Right lobe of liver (tissue), 6 donors: ENCODE measurements at regions not wholly inside any gene's neighbourhood (a gene's known extent, or its start where the extent isn't known, plus 50 kb on each side); places are given as distances from the start of the nearest gene placed in this dataset.

ENCODE experiments used
- ATAC-seq, 4 donors: fragments of 200-7000 bp; cut with Tn5 transposase; one replicate each; pipeline ENCODE4 v1.9.1; 2020; ENCODE audit warnings: mild to moderate bottlenecking in 4 of 4, moderate library complexity in 4 of 4
- DNase-seq, 3 donors: peaks; one replicate each; pipeline ENCODE4 v3.0.0-alpha.2; 2020
- H3K27ac ChIP-seq, 3 donors: fragments of 200-600 bp; one replicate each; pipeline ENCODE4 v1.8.0; 2022
- H3K27me3 ChIP-seq, 2 donors: fragments of 200-600 bp; one replicate each; pipeline ENCODE4 v1.8.0; 2022
- H3K36me3 ChIP-seq, 4 donors: fragments of 200-600 bp; sonication (generic) in 1 of 4; one replicate each; pipeline versions ENCODE4 v1.5.1 to v1.8.0; 2017 to 2022; ENCODE audit warnings: control low read depth in 1 of 4
- H3K4me1 ChIP-seq, 4 donors: fragments of 200-600 bp; sonication (generic) in 1 of 4; one replicate each; pipeline versions ENCODE4 v1.5.1 to v1.8.0; 2017 to 2022; ENCODE audit warnings: control low read depth in 1 of 4
- H3K4me3 ChIP-seq, 3 donors: fragments of 200-600 bp; one replicate each; pipeline ENCODE4 v1.8.0; 2022
- H3K9me3 ChIP-seq, 4 donors: fragments of 200-600 bp; sonication (generic) in 1 of 4; one replicate each; pipeline versions ENCODE4 v1.5.1 to v1.8.0; 2017 to 2022; ENCODE audit warnings: control low read depth in 1 of 4
- POLR2A ChIP-seq: fragments of 450-650 bp; IDR thresholded peaks from one replicate; pipeline ENCODE4 v1.6.1; 2017; ENCODE audit warnings: antibody characterized with exemption, mild to moderate bottlenecking
- WGBS: methylation state at CpG from one replicate; pipeline ENCODE4 v1.1.6; 2018; ENCODE audit warnings: low coverage, low lambda C conversion rate; ENCODE audit not compliant: insufficient coverage; ENCODE audit errors: missing lambda C conversion rate; 5-methylcytosine and 5-hydroxymethylcytosine counted together
- intact Hi-C, 2 donors: fragments of 100-400 bp; cut with DNase I; formaldehyde crosslinking; loops; one replicate each; pipeline versions ENCODE4 v1.11.2 to v1.14.1; 2022
- TF ChIP-seq, protein P1 (sequence below), 4 donors: fragments of 200-600 bp in 3 of 4; fragments of 450-650 bp in 1 of 4; IDR thresholded peaks; one replicate each; pipeline versions ENCODE4 v1.5.1 to v1.8.0; 2016 to 2022; ENCODE audit warnings: antibody characterized with exemption in 4 of 4, mild to moderate bottlenecking in 2 of 4
- donor health status: DM: no; HTN: yes; CAD: no.
- donor health status: DM: no; HTN: no; CAD: no.
- donor health status: DM: no; HTN: no; CAD: no.
- donor health status: DM: no; HTN: yes; CAD: no.
- donor health status: DM: no; HTN: yes; CAD: no.

DNA sequence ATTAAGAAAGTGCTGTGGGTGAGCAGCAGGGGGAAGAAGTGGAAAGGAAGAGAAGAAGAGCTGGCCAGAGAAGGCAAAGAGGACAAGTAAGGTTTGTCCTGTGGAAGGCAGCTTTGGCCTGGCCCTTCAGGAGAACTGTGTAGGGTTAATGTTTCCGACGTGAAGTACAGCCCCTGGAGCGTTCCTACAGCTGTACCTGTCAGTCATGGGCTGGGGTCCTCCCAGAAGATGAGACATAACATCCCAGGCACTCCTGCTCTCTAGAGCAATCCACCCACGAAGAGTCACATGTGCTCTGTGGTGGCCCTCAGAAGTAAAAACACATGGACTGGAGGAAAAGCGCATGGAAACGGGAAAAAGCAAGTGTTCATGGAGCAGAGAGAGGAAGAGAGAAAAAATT lies 237.4 kb downstream of the CAAP1 start:
- no peak for ATAC-seq
- no peaks in the 10 kb centered on the region for H3K27me3 ChIP-seq
- intact Hi-C loops: no loop called here
- H3K4me1 ChIP-seq: no peaks in the 10 kb centered on the region
- H3K4me3 ChIP-seq: no peak overlapping the region
- H3K36me3 ChIP-seq: no peaks in the 10 kb centered on the region
- TF ChIP-seq POLR2A: no peak
- TF ChIP-seq, protein P1, sequence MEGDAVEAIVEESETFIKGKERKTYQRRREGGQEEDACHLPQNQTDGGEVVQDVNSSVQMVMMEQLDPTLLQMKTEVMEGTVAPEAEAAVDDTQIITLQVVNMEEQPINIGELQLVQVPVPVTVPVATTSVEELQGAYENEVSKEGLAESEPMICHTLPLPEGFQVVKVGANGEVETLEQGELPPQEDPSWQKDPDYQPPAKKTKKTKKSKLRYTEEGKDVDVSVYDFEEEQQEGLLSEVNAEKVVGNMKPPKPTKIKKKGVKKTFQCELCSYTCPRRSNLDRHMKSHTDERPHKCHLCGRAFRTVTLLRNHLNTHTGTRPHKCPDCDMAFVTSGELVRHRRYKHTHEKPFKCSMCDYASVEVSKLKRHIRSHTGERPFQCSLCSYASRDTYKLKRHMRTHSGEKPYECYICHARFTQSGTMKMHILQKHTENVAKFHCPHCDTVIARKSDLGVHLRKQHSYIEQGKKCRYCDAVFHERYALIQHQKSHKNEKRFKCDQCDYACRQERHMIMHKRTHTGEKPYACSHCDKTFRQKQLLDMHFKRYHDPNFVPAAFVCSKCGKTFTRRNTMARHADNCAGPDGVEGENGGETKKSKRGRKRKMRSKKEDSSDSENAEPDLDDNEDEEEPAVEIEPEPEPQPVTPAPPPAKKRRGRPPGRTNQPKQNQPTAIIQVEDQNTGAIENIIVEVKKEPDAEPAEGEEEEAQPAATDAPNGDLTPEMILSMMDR (IDR thresholded peaks at IDR 0.05): no peak
- H3K27ac ChIP-seq: no peak overlapping the region
- no peaks in the 10 kb centered on the region for H3K9me3 ChIP-seq
- WGBS: 68% methylated on average over 5 of the region's 6 CpGs
- no peak for DNase-seq

DNA sequence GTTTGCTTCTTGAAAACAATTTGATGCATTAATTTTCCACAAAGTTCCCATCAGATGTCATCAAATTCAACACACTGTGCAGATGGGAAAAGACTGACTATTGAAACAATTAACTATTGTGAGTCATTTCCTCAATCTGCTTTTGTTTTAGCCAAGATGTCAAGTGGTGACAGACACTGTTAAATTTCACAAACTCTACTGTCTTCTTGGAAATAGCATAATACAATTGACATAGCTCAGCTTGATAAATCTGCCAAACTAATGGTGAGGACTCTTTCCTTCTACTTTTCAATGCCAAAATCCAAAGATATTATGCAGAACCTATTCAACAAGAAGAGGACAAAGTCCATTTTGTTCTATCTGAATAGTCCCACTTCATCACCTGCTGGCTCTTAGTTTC lies 242.3 kb downstream of the CAAP1 start:
- H3K36me3 ChIP-seq: no peaks in the 10 kb centered on the region
- ATAC-seq: no peak
- no peaks in the 10 kb centered on the region for H3K27me3 ChIP-seq
- no peaks in the 10 kb centered on the region for H3K9me3 ChIP-seq
- H3K4me1 ChIP-seq: no peaks in the 10 kb centered on the region
- H3K4me3 ChIP-seq: no peak overlapping the region
- no peak for DNase-seq
- intact Hi-C loops: no loop called here
- no peak for TF ChIP-seq POLR2A
- TF ChIP-seq, protein P1 (IDR thresholded peaks at IDR 0.05): no peak
- H3K27ac ChIP-seq: no peak overlapping the region

DNA sequence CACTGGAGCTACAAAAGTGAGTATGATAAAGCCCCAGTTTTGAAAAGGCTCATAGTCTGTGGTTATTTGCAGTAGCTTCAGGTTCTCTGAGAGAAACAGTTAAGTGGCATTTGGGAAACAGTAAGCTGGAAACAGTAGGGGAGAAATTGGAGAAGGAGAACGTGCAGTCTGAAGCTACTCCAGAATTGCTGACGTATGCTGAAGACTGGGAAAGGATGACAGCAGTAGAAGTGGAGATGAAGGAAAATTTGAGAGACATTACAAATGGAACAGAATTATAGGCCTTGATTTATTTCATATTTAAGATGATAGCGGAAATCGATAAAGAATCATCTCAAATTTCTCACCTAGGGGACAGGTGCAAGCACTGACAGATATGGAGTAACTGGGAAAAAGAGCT lies 248.8 kb downstream of the CAAP1 start:
- intact Hi-C loops: no loop called here
- DNase-seq (no peak), ATAC-seq (no peak)
- 75% methylated on average over 4 of the region's 4 CpGs for WGBS
- no peak overlapping the region for H3K4me3 ChIP-seq
- TF ChIP-seq, protein P1 (IDR thresholded peaks at IDR 0.05): no peak
- no peak for TF ChIP-seq POLR2A
- no peaks in the 10 kb centered on the region for H3K9me3 ChIP-seq
- no peaks in the 10 kb centered on the region for H3K36me3 ChIP-seq
- H3K27ac ChIP-seq: no peak overlapping the region
- no peaks in the 10 kb centered on the region for H3K4me1 ChIP-seq
- H3K27me3 ChIP-seq: no peaks in the 10 kb centered on the region

DNA sequence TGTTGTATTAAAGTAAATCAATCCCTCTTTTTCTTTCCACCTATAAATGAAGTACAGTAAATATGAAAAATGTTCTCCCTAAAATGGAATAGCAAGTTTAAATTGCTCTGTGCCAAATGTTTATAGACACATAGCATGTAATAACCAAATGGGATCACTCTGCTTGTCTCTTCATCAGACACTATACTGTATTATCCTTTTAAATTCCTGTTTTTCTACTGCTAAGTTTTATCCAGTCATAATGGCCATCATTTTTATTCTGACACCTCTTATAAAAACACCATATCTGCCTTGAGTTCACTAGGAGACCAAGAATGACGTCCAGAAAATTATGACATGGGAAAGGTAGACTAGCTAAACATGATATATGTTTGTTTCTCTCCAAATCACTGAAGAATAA lies 252.8 kb downstream of the CAAP1 start:
- WGBS: 54% methylated on average over 1 of the region's 1 CpG
- no peak overlapping the region for H3K4me3 ChIP-seq
- no peaks in the 10 kb centered on the region for H3K27me3 ChIP-seq
- no peaks in the 10 kb centered on the region for H3K4me1 ChIP-seq
- no peaks in the 10 kb centered on the region for H3K36me3 ChIP-seq
- intact Hi-C loops: no loop called here
- no peak overlapping the region for H3K27ac ChIP-seq
- DNase-seq (no peak), ATAC-seq (no peak)
- no peaks in the 10 kb centered on the region for H3K9me3 ChIP-seq
- TF ChIP-seq, protein P1 (IDR thresholded peaks at IDR 0.05): no peak
- no peak for TF ChIP-seq POLR2A

DNA sequence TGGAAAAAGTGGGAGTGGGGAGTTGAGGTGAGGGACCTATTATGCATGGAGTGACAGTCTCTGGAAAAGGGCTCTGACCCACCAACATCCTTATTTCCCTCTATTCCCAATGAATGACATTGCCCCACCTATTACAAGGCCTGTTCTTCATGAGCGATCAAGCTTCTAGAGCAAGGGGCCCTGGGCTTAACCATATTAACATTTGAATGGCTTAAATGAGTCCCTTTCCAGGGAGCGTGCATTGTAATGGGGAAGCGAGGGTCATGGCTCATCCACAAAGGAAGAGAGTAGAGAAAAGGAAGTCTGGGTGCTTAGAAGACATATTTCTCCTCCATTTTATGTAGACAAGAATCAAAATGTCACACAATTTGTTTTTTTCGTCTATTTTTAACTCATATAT lies 255.5 kb downstream of the CAAP1 start:
- WGBS: 43% methylated on average over 4 of the region's 4 CpGs
- H3K4me1 ChIP-seq: no peaks in the 10 kb centered on the region
- no peaks in the 10 kb centered on the region for H3K9me3 ChIP-seq
- TF ChIP-seq, protein P1 (IDR thresholded peaks at IDR 0.05): no peak
- no peak for TF ChIP-seq POLR2A
- intact Hi-C loops: no loop called here
- H3K27ac ChIP-seq: no peak overlapping the region
- H3K36me3 ChIP-seq: no peaks in the 10 kb centered on the region
- H3K27me3 ChIP-seq: no peaks in the 10 kb centered on the region
- H3K4me3 ChIP-seq: no peak overlapping the region
- no peak for ATAC-seq
- DNase-seq: no peak
